WI38 (cell line): ENCODE measurements at regions not wholly inside any gene's neighbourhood (a gene's known extent, or its start where the extent isn't known, plus 50 kb on each side); places are given as distances from the start of the nearest gene placed in this dataset.

Experiments
- H3K4me3 ChIP-seq: 2 replicates; pipeline ENCODE4 v1.5.1; 2011; ENCODE audit warnings: low read depth, mild to moderate bottlenecking, control low read depth, low read length
- TF ChIP-seq, protein P1 (sequence below): IDR thresholded peaks from 2 replicates; pipeline ENCODE4 v1.5.1; 2012; ENCODE audit warnings: low read depth, mild to moderate bottlenecking, control low read depth, low read length

DNA sequence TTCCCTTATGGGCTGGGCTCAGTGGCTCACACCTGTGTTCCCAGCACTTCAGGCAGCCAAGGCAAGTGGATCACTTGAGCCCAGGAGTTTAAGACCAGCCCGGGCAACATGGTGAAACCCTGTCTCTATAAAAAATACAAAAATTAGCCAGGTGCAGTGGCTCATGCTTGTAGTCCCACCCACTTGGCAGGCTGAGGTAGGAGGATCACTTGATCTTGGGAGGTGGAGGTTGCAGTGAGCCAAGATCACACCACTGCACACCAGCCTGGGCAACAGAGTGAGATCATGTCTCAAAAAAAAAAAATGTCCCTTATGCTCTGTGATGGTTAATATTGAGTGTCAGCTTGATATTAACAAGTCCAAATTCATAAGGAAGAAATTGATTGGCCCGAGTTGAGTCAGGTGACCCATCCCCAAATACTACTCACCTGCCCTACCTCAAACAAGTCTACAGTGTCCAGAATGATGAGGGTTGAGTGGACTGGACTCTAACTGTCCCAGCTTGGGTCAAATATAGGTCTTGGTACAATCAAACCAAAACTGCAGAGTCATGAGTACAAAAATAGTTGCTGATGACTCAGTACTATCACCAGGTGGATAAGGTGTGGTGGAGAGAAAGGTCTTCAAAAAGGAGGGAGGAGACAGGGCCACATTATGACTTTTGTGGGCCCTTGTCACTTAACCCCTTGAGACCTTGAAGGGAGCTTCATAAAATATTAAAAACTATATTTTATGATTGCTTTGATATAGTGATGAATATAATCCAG is 161.0 kb downstream of the ZNF326 start:
- TF ChIP-seq, protein P1, sequence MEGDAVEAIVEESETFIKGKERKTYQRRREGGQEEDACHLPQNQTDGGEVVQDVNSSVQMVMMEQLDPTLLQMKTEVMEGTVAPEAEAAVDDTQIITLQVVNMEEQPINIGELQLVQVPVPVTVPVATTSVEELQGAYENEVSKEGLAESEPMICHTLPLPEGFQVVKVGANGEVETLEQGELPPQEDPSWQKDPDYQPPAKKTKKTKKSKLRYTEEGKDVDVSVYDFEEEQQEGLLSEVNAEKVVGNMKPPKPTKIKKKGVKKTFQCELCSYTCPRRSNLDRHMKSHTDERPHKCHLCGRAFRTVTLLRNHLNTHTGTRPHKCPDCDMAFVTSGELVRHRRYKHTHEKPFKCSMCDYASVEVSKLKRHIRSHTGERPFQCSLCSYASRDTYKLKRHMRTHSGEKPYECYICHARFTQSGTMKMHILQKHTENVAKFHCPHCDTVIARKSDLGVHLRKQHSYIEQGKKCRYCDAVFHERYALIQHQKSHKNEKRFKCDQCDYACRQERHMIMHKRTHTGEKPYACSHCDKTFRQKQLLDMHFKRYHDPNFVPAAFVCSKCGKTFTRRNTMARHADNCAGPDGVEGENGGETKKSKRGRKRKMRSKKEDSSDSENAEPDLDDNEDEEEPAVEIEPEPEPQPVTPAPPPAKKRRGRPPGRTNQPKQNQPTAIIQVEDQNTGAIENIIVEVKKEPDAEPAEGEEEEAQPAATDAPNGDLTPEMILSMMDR = no peak
- H3K4me3 ChIP-seq = no peak overlapping the region

DNA sequence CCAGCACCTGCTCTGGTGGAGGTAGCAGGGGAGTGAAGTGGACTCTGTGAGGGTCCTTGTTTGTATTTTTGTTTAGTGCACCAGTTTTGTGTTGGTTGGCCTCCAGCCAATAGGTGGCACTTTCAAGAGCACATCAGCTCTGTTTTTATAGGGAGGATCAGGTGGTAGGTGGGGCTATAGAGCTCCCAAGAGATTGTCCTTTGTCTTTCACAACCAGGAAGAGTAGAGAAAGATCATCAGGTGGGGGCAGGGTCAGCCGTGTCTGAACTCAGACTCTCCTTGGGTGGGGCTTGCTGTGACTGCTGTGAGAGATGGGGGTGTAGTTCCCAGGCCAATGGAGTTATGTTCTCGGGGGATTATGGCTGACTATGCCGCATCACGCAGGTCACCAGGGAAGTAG is 159.8 kb downstream of the ZNF326 start:
- H3K4me3 ChIP-seq = no peak overlapping the region

DNA sequence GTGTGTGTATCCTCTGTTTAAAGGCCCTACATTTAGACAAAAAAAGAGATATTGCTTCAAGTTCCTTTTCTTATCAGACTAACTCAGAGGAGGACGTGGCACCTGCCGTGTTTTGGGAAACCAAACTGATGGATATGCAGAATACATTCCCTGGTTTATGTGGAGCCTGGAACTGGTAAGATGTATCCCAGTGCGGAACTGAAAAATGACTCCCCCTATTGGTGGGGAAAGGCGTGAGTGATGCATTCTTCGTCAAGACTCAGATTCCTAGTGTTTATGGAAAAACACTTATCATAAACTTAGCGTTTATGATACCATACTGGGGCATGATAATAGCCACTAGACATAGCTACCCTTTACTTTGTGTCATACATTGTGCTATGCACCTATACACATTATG is 154.2 kb downstream of the ZNF326 start:
- H3K4me3 ChIP-seq = no peak overlapping the region
- TF ChIP-seq, protein P1 = no peak

More for the DNA sequence above, 159.8 kb downstream of the ZNF326 start:
- TF ChIP-seq, protein P1 = no peak

DNA sequence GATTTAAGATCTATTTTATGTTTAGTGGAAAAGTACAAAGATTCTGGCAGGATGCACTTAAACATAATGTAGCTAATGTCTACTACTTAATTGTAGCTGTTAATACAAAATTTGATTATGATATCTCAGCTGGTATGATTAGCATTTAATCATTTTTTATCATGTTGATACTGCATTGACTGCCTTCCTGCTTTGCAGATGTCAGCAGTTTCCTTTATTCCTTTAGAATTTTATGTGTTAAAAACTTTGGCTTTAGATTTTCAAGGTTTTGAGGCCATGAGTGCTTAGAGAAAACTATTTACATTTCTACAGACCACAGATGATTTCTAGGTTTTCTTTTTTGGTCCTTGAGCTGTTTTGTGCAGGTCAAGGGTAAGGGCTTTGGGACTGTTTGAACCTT is 152.2 kb downstream of the ZNF326 start:
- TF ChIP-seq, protein P1 = no peak
- no peak overlapping the region for H3K4me3 ChIP-seq

DNA sequence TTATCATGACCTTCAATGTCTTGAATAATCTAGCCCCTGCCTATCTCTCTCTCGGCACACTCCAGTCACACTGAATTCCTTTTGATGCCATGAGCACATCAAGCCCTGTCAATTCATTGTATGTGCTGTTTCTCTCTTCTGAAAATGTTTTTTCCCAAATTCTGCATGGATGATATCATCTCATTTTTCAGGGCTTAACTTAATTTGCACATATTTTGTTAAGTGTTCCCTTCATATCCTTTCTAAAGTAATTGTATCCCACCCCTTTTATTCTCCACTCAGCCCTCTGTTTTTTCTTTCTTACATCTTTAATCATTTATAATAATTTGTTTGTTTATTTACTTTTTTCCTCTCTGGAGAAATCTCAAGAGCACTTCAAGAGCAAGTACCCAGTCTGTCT is 149.9 kb downstream of the ZNF326 start:
- H3K4me3 ChIP-seq = no peak overlapping the region
- TF ChIP-seq, protein P1 = no peak

DNA sequence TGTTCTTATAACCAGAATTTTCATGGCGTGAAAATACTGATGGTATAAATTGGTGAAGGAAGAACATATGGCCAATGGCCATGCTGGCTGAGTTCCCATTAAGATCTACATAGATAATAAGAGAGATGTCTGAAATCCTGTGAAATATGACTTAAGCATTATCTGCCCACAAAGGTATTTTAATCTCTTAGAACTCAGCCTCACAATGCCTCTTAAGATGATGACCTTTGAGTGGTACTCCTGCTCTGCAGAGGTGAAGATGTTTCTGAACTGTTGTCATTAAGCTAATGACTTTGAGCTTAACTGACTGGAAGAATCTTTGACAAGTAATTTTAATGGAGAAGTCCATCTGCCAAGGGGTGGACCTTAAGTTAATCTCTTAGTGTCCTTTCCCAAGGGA is 148.7 kb downstream of the ZNF326 start:
- no peak overlapping the region for H3K4me3 ChIP-seq
- TF ChIP-seq, protein P1 = no peak

DNA sequence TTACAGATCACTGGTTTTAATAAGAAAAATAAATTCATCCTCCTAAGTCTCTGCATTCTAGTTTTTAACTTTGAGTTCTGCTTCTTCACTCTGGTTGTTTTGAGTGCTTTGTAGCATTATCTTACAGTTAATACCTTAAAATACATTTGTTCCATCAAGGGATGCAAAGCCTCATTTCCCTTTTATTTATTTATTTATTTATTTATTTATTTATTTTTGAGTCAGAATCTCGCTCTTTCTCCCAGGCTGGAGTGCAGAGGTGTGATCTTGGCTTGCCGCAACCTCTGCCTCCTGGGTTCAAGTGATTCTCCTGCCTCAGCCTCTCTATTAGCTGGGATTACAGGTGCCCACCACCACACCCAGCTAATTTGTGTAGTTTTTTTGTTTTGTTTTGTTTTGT is 147.8 kb downstream of the ZNF326 start:
- TF ChIP-seq, protein P1 = no peak

More for the DNA sequence above, 147.8 kb downstream of the ZNF326 start:
- H3K4me3 ChIP-seq = no peak overlapping the region
